Hematopoietic multipotent progenitor cell treated with erythropoietin and hydrocortisone succinate and interleukin-3 and kit ligand, for 4 days (in vitro differentiated cells): ENCODE measurements at regions not wholly inside any gene's neighbourhood (a gene's known extent, or its start where the extent isn't known, plus 50 kb on each side); places are given as distances from the start of the nearest gene placed in this dataset.

Experiments
- DNase-seq: peaks from one replicate; pipeline ENCODE4 v3.0.0-alpha.2; 2015

GRCh38 chr21:19704832-19705231, 1293.4 kb upstream of the NCAM2 start:
- DNase-seq, result no peak

- peak; percentile 2 for DNase-seq
Measured at GRCh38 chr21:19712441-19712840, 1285.8 kb upstream of the NCAM2 start.

- DNase-seq, result no peak
Measured at GRCh38 chr21:19713313-19713712, 1284.9 kb upstream of the NCAM2 start.

DNA sequence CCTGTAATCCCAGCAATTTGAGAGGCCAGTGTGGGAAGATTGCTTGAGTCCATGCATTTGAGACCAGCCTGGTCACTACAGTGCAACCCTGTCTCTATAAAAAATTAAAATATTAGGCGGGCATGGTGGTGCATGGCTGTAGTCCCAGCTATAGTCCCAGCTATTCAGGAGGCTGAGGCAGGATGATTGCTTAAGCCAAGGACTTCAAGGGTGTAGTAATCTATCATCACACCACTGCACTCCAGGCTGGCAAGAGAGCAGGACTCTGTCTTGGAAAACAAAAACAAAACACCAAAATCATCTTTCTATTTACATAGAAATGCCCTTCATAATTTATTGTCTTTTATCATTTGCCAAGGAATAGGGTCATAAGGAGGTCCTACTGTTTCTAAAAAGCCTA, 1274.1 kb upstream of the NCAM2 start:
- DNase-seq, result no peak

- peak; percentile 5 for DNase-seq
Measured at GRCh38 chr21:19731251-19731650, 1267.0 kb upstream of the NCAM2 start.

DNA sequence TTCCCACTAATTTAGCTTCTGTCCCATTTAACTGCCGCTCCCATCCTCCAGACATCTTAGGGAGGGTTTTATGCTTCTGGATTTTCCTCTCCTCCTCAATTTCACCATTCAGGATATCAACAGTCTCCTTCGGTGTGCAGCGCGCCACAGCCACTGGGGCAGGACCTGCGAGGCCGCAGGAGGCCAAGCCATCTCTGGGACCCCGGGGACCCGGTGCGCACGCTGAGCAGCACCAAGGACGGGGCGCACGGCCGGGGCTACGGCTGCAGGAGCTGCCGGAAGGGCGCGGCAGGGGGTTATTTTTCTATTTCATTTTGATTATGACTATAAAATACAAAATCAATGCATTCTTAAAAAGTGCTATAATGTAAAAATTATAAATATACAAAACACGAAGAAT, 1238.4 kb upstream of the NCAM2 start:
- no peak for DNase-seq

DNA sequence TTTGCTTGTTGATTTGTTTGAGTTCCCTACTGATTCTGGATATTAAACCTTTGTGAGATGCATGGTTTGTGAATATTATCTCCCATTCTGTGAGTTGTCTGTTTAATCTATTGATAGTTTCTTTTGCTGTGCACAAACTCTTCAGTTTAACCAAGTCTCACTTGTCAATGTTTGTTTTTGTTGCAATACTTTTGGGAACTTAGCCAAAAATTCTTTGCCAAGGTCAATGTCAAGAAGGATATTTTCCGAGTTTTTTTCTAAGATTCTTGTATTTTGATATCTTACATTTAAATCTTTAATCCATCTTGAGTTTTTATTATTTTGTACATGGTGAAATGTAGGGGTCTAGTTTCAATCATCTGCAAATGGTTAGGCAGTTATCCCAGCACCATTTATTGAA, 1230.7 kb upstream of the NCAM2 start:
- DNase-seq, result no peak

DNA sequence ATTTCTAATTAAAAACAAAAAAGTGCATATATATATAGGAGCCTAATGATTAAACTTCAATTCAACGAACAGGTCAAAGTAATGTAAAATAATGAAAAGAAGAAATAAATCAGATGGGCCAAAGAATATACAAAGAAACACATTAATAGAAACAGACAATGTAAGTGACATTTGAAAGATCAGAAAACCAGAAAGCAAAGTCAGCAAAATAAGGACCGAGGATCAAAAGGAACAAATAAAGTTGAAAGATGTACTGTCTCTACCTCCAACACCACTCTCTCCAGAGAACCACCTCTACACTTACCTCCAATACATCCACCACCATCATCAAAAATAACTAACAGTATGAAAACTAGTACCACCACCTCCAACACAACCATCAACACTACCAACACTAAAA, 1226.3 kb upstream of the NCAM2 start:
- no peak for DNase-seq

GRCh38 chr21:19776076-19776475, 1222.1 kb upstream of the NCAM2 start:
- no peak for DNase-seq

DNA sequence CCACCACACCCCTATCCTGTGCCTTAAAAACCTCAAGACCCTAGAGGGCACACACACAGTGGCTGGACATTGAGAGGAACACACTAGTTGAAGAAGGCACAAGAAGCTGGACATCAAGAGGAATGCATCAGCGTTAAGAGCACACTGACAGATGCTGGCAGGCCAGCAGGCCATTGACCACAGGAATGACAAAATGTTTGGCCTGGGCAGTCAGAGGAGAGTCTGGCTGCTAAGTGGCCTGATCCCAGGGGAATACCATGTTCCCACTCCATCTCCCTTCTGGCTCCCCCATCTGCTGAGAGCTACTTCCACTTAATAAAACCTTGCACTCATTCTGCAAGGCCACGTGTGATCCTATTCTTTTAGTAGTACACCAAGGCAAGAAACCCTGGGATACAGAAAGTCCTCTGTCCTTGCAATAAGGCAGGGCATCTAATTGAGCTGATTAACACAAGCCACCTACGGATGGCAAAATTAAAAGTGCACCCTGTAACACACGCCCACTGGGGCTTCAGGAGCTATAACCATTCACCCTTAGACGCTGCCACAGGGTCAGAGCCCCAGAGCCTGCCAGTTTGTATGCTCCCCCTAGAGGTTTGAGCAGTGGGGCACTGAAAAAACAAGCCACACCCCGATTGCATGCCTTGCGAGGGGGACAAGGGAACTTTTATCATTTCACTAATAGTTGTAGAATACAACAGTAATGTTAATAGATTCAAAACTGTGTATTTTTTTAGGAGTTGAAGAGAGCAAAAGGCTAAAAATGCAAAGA, 1216.1 kb upstream of the NCAM2 start:
- DNase-seq, result no peak

- DNase-seq, result no peak
Measured at GRCh38 chr21:19785941-19786340, 1212.3 kb upstream of the NCAM2 start.

- DNase-seq, result no peak
Measured at GRCh38 chr21:19792004-19792403, 1206.2 kb upstream of the NCAM2 start.

DNA sequence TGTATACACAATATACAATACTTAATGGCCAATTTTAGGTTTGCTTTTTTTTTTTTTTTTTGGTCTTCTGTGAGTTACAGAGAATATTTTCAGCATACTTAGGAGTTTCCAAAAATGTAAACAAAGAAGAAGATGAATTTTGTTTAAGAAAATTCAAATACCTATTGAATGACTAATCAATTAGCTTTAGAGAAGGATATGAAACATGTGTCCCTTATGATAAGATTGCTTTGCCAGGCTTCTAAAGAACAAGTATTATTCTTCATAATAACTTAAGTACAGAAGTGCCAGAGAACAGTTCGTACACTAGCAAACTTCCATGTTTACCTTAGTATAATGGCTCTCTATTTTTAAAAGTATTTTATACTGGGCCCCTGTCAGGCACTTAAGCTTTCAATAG, 1191.0 kb upstream of the NCAM2 start:
- no peak for DNase-seq

DNA sequence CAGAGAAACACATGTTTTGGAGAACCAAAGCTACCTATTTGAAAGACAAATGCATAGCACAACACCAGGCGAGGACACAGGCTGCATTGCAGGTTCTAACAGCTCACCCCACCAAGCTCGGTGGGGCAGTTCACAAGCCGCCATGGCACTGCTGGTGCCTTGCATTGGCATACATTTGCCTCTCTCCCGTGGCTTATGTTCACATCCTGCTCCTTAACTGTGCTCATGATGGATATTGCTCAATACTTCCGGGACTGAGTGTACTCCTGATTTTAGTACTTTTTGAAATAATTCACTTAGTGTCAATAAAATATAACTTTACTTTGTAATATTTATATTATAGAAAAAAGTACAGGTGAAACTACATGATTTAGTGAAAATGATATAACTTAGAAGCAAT, 1187.4 kb upstream of the NCAM2 start:
- no peak for DNase-seq

GRCh38 chr21:19830446-19830845, 1167.8 kb upstream of the NCAM2 start:
- DNase-seq, result peak; percentile 75

DNA sequence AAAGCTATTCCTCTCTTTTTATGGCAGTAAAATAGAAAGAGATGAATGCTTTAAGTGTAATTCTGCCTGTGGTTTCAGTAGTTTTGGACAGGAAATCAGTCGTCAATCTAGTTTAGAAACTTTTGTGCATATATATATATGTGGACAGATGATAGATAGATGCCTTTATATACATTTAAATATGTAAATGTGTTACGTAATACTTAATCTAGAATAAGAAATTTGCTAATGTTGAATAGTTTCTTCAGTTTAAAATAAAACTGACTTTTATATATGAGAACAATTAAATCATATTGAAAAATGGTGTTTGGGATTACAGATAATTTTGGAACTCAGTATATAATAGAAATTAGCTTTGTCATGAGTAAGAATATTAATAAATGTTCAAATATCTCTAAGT, 1165.7 kb upstream of the NCAM2 start:
- no peak for DNase-seq

- DNase-seq, result peak; percentile 67
Measured at GRCh38 chr21:19833082-19833481, 1165.1 kb upstream of the NCAM2 start.

DNA sequence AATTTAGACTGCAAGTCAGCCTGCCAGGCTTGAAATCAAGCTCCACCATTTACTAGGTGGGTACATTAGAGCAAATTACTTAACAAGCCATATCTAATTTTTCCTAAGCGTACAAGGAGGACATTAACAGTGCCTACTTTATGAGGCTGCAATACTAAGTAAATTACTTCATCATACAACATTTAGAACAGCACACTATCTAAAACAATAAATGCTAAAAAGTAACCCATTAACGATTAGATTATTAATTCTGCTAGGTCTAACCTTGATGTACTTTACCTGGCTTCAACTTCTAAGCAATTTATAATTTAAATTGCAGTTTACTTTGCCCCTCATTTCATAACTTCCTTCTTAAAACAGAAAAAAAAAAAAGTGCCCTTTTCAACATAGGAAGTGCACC, 1155.6 kb upstream of the NCAM2 start:
- DNase-seq, result no peak

DNA sequence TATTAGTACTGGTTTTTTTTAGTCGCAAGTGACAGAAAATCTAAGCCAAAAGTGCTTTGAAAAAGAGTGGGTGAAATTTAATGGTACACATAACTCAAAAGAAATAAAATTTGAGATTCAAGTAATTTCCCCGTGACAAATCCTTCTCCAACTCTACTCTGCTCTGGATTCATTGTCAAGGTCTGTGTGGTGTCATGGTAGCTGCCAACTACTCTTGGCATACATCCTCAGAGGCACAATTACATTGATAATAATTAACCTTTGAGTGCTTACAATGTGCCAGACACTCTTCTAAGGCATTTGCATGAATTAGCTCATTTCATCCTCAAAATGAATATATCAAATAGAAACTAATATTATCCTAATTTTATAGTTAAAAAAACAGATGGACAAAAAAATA, 1153.9 kb upstream of the NCAM2 start:
- no peak for DNase-seq

DNA sequence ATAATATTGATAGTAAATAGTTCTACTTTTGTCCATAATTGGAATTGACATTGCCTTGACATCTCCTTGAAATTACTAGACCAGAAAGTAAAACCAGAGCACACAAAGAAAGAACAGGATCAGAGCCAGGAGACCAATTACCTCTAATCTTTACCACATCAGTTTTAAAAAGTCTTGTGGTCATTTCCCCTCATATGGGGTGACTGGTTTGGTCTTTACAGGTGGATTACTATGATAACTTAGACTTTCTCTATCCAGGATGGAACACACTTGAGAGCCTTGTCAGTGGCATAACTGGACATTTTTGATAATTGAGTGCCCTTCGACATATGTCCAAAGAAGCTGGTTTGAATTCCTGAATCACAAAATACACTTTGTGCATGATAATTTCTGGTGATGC, 1148.1 kb upstream of the NCAM2 start:
- DNase-seq, result peak; percentile 48

DNA sequence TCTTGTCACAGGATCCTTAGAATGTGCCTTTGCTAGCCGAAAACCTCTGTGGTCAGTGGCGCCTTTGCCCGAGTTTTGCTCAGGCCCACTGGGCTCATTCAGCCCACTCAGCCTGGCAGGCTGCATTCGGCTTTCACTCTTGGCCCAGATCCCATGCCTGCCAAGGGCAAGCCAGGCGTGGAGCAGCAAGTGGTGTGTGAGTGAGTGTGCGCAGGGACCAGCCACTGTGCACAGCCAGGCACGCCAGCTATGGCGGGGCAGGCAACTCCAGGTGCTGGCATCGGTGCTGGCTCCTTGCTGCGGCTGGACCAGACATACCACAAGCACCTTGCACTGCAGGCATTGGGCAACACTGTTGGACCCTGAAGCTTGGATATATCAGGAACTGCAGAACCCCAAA, 1145.1 kb upstream of the NCAM2 start:
- no peak for DNase-seq

GRCh38 chr21:19853709-19854575, 1144.3 kb upstream of the NCAM2 start:
- peak; percentile 9 for DNase-seq

DNA sequence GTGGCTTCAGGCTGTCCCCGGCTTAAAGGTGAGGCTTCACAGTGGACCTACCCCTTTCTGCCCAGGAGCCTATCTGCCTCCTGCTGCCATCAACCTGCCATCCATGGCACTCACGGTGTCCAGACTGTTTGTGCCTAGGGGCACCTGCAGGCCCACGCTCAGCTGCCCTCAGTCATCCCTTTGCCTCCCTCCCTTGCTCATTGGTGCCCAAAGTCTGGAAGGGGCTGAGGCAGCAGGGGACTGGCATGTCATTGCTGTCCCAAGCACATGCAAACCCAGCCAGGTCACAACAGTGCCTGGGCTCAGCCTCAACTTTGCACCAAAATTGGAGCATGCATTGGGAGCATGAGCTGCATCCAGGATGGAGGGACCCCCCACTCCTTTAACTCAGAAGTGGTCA, 1142.7 kb upstream of the NCAM2 start:
- no peak for DNase-seq

GRCh38 chr21:19864476-19864875, 1133.7 kb upstream of the NCAM2 start:
- no peak for DNase-seq
